GM19240 (cell line): ENCODE measurements at regions not wholly inside any gene's neighbourhood (a gene's known extent, or its start where the extent isn't known, plus 50 kb on each side); places are given as distances from the start of the nearest gene placed in this dataset.
"Not testable (repeated sequence)": the region's sequence is repeated elsewhere in the genome, so short reads cannot be mapped to it uniquely, and the experiment has no call there.

Experiments
- DNase-seq: peaks from one replicate; pipeline ENCODE4 v3.0.0; 2011; ENCODE audit warnings: low spot score; ENCODE audit not compliant: insufficient read length

GRCh38 chr18:9050628-9051284 is 51.7 kb upstream of the NDUFV2 start:
- DNase-seq: not testable (repeated sequence)
